MV-4-11 (cell line): ENCODE measurements at regions not wholly inside any gene's neighbourhood (a gene's known extent, or its start where the extent isn't known, plus 50 kb on each side); places are given as distances from the start of the nearest gene placed in this dataset.

ENCODE experiments used
- DNase-seq: peaks from one replicate; lab custom pipeline; 2025; lab: John Stamatoyannopoulos, UW

GRCh38 chr11:70650075-70650909 is 252.0 kb downstream of the CTTN start:
- peak; percentile 75 for DNase-seq

GRCh38 chr11:70651031-70651430 is 252.7 kb downstream of the CTTN start:
- no peak for DNase-seq

GRCh38 chr11:70654016-70654415 is 255.7 kb downstream of the CTTN start:
- DNase-seq, result no peak

- DNase-seq, result no peak
These were observed 257.5 kb downstream of the CTTN start for GRCh38 chr11:70655816-70656215.

- DNase-seq, result no peak
These were observed 257.9 kb downstream of the CTTN start for GRCh38 chr11:70656252-70656651.

GRCh38 chr11:70660059-70660888 is 261.9 kb downstream of the CTTN start:
- peak; percentile 93 for DNase-seq

- no peak for DNase-seq
These were observed 262.5 kb downstream of the CTTN start for GRCh38 chr11:70660889-70661197.

- DNase-seq, result no peak
These were observed 263.6 kb downstream of the CTTN start for GRCh38 chr11:70661761-70662501.

- no peak for DNase-seq
These were observed 264.4 kb downstream of the CTTN start for GRCh38 chr11:70662691-70663098.

- DNase-seq, result no peak
These were observed 265.5 kb downstream of the CTTN start for GRCh38 chr11:70663815-70664214.

- DNase-seq, result peak; percentile 76
These were observed 268.0 kb downstream of the CTTN start for GRCh38 chr11:70666311-70666710.

GRCh38 chr11:70667767-70668166 is 269.4 kb downstream of the CTTN start:
- no peak for DNase-seq

- DNase-seq, result no peak
These were observed 270.2 kb downstream of the CTTN start for GRCh38 chr11:70668204-70669202.

- DNase-seq, result no peak
These were observed 271.0 kb downstream of the CTTN start for GRCh38 chr11:70669281-70669680.

- DNase-seq, result no peak
These were observed 271.7 kb downstream of the CTTN start for GRCh38 chr11:70669871-70670675.

- DNase-seq, result no peak
These were observed 272.3 kb downstream of the CTTN start for GRCh38 chr11:70670676-70671034.

- DNase-seq, result peak; percentile 77
These were observed 272.8 kb downstream of the CTTN start for GRCh38 chr11:70671083-70671482.

GRCh38 chr11:70671611-70672010 is 273.3 kb downstream of the CTTN start:
- no peak for DNase-seq

- DNase-seq, result no peak
These were observed 274.8 kb downstream of the CTTN start for GRCh38 chr11:70672991-70673653.

- no peak for DNase-seq
These were observed 276.3 kb downstream of the CTTN start for GRCh38 chr11:70674605-70675004.
